Brain microvascular endothelial cell (primary cell): ENCODE measurements at regions not wholly inside any gene's neighbourhood (a gene's known extent, or its start where the extent isn't known, plus 50 kb on each side); places are given as distances from the start of the nearest gene placed in this dataset.
A peak's percentile ranks its signal among the peaks of the same experiment; 100 is the strongest.

Experiments
- DNase-seq: peaks from one replicate; pipeline ENCODE4 v3.0.0-alpha.2; 2020
- H3K27ac ChIP-seq: fragments of 250-450 bp; sonication (Bioruptor Pico); 2 replicates; pipeline ENCODE4 v1.5.1; 2020; ENCODE audit warnings: mild to moderate bottlenecking, moderate library complexity
- H3K27me3 ChIP-seq: fragments of 250-450 bp; sonication (Bioruptor Pico); replicated peaks from 2 replicates; pipeline ENCODE4 v1.5.1; 2020; ENCODE audit warnings: mild to moderate bottlenecking
- H3K36me3 ChIP-seq: fragments of 250-450 bp; sonication (Bioruptor Pico); replicated peaks from 2 replicates; pipeline ENCODE4 v1.5.1; 2020; ENCODE audit warnings: mild to moderate bottlenecking
- H3K4me3 ChIP-seq: 2 replicates; pipeline ENCODE4 v1.5.1; 2011; ENCODE audit warnings: low read depth, mild to moderate bottlenecking, control low read depth, low read length, moderate library complexity
- CTCF ChIP-seq: IDR thresholded peaks from 2 replicates; pipeline ENCODE4 v1.5.1; 2011; ENCODE audit warnings: low read depth, mild to moderate bottlenecking, moderate library complexity, low read length, control low read depth, inconsistent platforms; ENCODE audit errors: missing control alignments
- in situ Hi-C: cut with HindIII; loops from 2 replicates; pipeline ENCODE4 v1.10.0; 2017; ENCODE audit warnings: low sequenced_read_pairs, low pct_ligation_motif_present

- no peak for DNase-seq
- no peaks in the 10 kb centered on the region for H3K36me3 ChIP-seq
- in situ Hi-C loops: no loop called here
- no peak overlapping the region for H3K27ac ChIP-seq
- no peak for TF ChIP-seq CTCF
- no peak overlapping the region for H3K4me3 ChIP-seq
- no peaks in the 10 kb centered on the region for H3K27me3 ChIP-seq
Observed at GRCh38 chr2:74042606-74043005, 57.9 kb downstream of the TET3 start.

GRCh38 chr2:74043345-74044329, 58.9 kb downstream of the TET3 start:
- in situ Hi-C loops: no loop called here
- TF ChIP-seq CTCF: no peak
- H3K27ac ChIP-seq: no peak overlapping the region
- no peak for DNase-seq
- H3K27me3 ChIP-seq: no peaks in the 10 kb centered on the region
- H3K4me3 ChIP-seq: no peak overlapping the region
- no peaks in the 10 kb centered on the region for H3K36me3 ChIP-seq

GRCh38 chr2:74044999-74045398, 60.3 kb downstream of the TET3 start:
- Histone ChIP-seq H3K36me3 (no peaks in the 10 kb centered on the region), H3K27ac (no peak overlapping the region), H3K27me3 (no peaks in the 10 kb centered on the region), H3K4me3 (no peak overlapping the region)
- in situ Hi-C loops: no loop called here
- no peak for DNase-seq
- TF ChIP-seq CTCF: no peak

- H3K27me3 ChIP-seq: no peaks in the 10 kb centered on the region
- in situ Hi-C loops: no loop called here
- H3K36me3 ChIP-seq: no peaks in the 10 kb centered on the region
- H3K4me3 ChIP-seq: no peak overlapping the region
- no peak overlapping the region for H3K27ac ChIP-seq
- no peak for TF ChIP-seq CTCF
- peak; percentile 8 for DNase-seq
Observed at GRCh38 chr2:74045454-74045853, 60.7 kb downstream of the TET3 start.

GRCh38 chr2:74046441-74046840, 61.7 kb downstream of the TET3 start:
- no peak for TF ChIP-seq CTCF
- no peak overlapping the region for H3K4me3 ChIP-seq
- no peak overlapping the region for H3K27ac ChIP-seq
- in situ Hi-C loops: no loop called here
- H3K36me3 ChIP-seq: no peaks in the 10 kb centered on the region
- no peaks in the 10 kb centered on the region for H3K27me3 ChIP-seq
- DNase-seq: no peak

- Histone ChIP-seq H3K4me3 (no peak overlapping the region), H3K27me3 (no peaks in the 10 kb centered on the region), H3K36me3 (no peaks in the 10 kb centered on the region), H3K27ac (no peak overlapping the region)
- DNase-seq: no peak
- in situ Hi-C loops: no loop called here
- no peak for TF ChIP-seq CTCF
Observed at GRCh38 chr2:74047152-74047551, 62.4 kb downstream of the TET3 start.
